Activated T-cell treated with anti-CD3 and anti-CD28 coated beads, Interleukin-2, amount 50 U/mL, for 1 hour (primary cell): ENCODE measurements at regions not wholly inside any gene's neighbourhood (a gene's known extent, or its start where the extent isn't known, plus 50 kb on each side); places are given as distances from the start of the nearest gene placed in this dataset.
"Not testable (repeated sequence)": the region's sequence is repeated elsewhere in the genome, so short reads cannot be mapped to it uniquely, and the experiment has no call there.

Experiments
- DNase-seq: peaks from one replicate; pipeline ENCODE4 v3.0.0-alpha.2; 2020

- DNase-seq, result not testable (repeated sequence)
Observed at GRCh38 chr3:75611724-75612460, 52.2 kb upstream of the FRG2C start.
